ENCODE measurements at regions not wholly inside any gene's neighbourhood (a gene's known extent, or its start where the extent isn't known, plus 50 kb on each side); places are given as distances from the start of the nearest gene placed in this dataset.

- TF ChIP-seq CTCF (IDR thresholded peaks at IDR 0.05; ENCODE audit: poor library complexity) (no peak), EZH2 (IDR thresholded peaks at IDR 0.05; ENCODE audit: borderline replicate concordance) (no peak), EZH2phosphoT487 (IDR thresholded peaks at IDR 0.05; ENCODE audit: low read depth, severe bottlenecking, unreplicated experiment) (no peak)
Observed at GRCh38 chr4:158968961-158969360, 133.9 kb upstream of the RAPGEF2 start.
